ENCODE measurements at regions not wholly inside any gene's neighbourhood (a gene's known extent, or its start where the extent isn't known, plus 50 kb on each side); places are given as distances from the start of the nearest gene placed in this dataset.

GRCh38 chr6:160858886-160859285 lies 132.7 kb upstream of the MAP3K4 start:
- Histone ChIP-seq H3K27ac (ENCODE audit: low read length) (no peak overlapping the region), H3K27me3 (ENCODE audit: control insufficient read depth, insufficient read depth, low read length) (no peaks in the 10 kb centered on the region), H3K36me3 (ENCODE audit: control insufficient read depth, insufficient read depth, low read length) (no peaks in the 10 kb centered on the region), H3K4me3 (ENCODE audit: low read length) (no peak overlapping the region), H3K4me1 (ENCODE audit: control insufficient read depth, insufficient read depth, low read length) (no peaks in the 10 kb centered on the region), H3K9me3 (ENCODE audit: control insufficient read depth, insufficient read depth, low read length) (no peaks in the 10 kb centered on the region)
- no peak for ATAC-seq
- Mint-ChIP-seq H3K9me3 (peaks cover 0 to 4% of the 10 kb centered on the region in 2 donors), H3K36me3 (no peaks in the 10 kb centered on the region), H3K4me3 (no peak overlapping the region), H3K4me1 (no peaks in the 10 kb centered on the region), H3K27ac (no peak overlapping the region), H3K27me3 (ENCODE audit: low read depth in 2 of 2) (no peaks in the 10 kb centered on the region)
- DNase-seq: no peak
- no peak for TF ChIP-seq CTCF (IDR thresholded peaks at IDR 0.05)
- intact Hi-C loops (cut with micrococcal nuclease): no loop called here
- 79% methylated on average over 3 of the region's 3 CpGs for WGBS (ENCODE audit: insufficient coverage)

GRCh38 chr6:160859822-160860221 lies 131.7 kb upstream of the MAP3K4 start:
- no peaks in the 10 kb centered on the region for H3K36me3 Mint-ChIP-seq
- DNase-seq (no peak), ATAC-seq (no peak)
- H3K4me1 Mint-ChIP-seq: no peaks in the 10 kb centered on the region
- Histone ChIP-seq H3K36me3 (ENCODE audit: control insufficient read depth, insufficient read depth, low read length) (no peaks in the 10 kb centered on the region), H3K27ac (ENCODE audit: low read length) (no peak overlapping the region), H3K4me3 (ENCODE audit: low read length) (no peak overlapping the region), H3K9me3 (ENCODE audit: control insufficient read depth, insufficient read depth, low read length) (no peaks in the 10 kb centered on the region), H3K27me3 (ENCODE audit: control insufficient read depth, insufficient read depth, low read length) (no peaks in the 10 kb centered on the region), H3K4me1 (ENCODE audit: control insufficient read depth, insufficient read depth, low read length) (no peaks in the 10 kb centered on the region)
- no peak overlapping the region for H3K27ac Mint-ChIP-seq
- H3K9me3 Mint-ChIP-seq: peaks cover 0 to 4% of the 10 kb centered on the region in 2 donors
- WGBS (ENCODE audit: insufficient coverage): 77% methylated on average over 8 of the region's 9 CpGs
- intact Hi-C loops (cut with micrococcal nuclease): no loop called here
- H3K4me3 Mint-ChIP-seq: no peak overlapping the region
- H3K27me3 Mint-ChIP-seq (ENCODE audit: low read depth in 2 of 2): no peaks in the 10 kb centered on the region
- no peak for TF ChIP-seq CTCF (IDR thresholded peaks at IDR 0.05)

GRCh38 chr6:160861824-160862223 lies 129.7 kb upstream of the MAP3K4 start:
- 57% methylated on average over 4 of the region's 4 CpGs for WGBS (ENCODE audit: insufficient coverage)
- ATAC-seq (no peak), DNase-seq (no peak)
- Histone ChIP-seq H3K4me3 (ENCODE audit: low read length) (no peak overlapping the region), H3K27ac (ENCODE audit: low read length) (no peak overlapping the region), H3K36me3 (ENCODE audit: control insufficient read depth, insufficient read depth, low read length) (no peaks in the 10 kb centered on the region), H3K9me3 (ENCODE audit: control insufficient read depth, insufficient read depth, low read length) (no peaks in the 10 kb centered on the region), H3K27me3 (ENCODE audit: control insufficient read depth, insufficient read depth, low read length) (no peaks in the 10 kb centered on the region), H3K4me1 (ENCODE audit: control insufficient read depth, insufficient read depth, low read length) (no peaks in the 10 kb centered on the region)
- Mint-ChIP-seq H3K27ac (no peak overlapping the region), H3K9me3 (peaks cover 0 to 4% of the 10 kb centered on the region in 2 donors), H3K4me3 (no peak overlapping the region), H3K27me3 (ENCODE audit: low read depth in 2 of 2) (no peaks in the 10 kb centered on the region), H3K36me3 (no peaks in the 10 kb centered on the region), H3K4me1 (no peaks in the 10 kb centered on the region)
- intact Hi-C loops (cut with micrococcal nuclease): no loop called here
- no peak for TF ChIP-seq CTCF (IDR thresholded peaks at IDR 0.05)

GRCh38 chr6:160863782-160864181 lies 127.8 kb upstream of the MAP3K4 start:
- DNase-seq: no peak
- 94% methylated on average over 18 of the region's 18 CpGs for WGBS (ENCODE audit: insufficient coverage)
- peaks cover 0 to 4% of the 10 kb centered on the region in 2 donors for H3K9me3 Mint-ChIP-seq
- no peaks in the 10 kb centered on the region for H3K4me1 Mint-ChIP-seq
- Histone ChIP-seq H3K27ac (ENCODE audit: low read length) (no peak overlapping the region), H3K36me3 (ENCODE audit: control insufficient read depth, insufficient read depth, low read length) (no peaks in the 10 kb centered on the region), H3K4me1 (ENCODE audit: control insufficient read depth, insufficient read depth, low read length) (no peaks in the 10 kb centered on the region), H3K4me3 (ENCODE audit: low read length) (no peak overlapping the region), H3K27me3 (ENCODE audit: control insufficient read depth, insufficient read depth, low read length) (no peaks in the 10 kb centered on the region), H3K9me3 (ENCODE audit: control insufficient read depth, insufficient read depth, low read length) (no peaks in the 10 kb centered on the region)
- H3K27ac Mint-ChIP-seq: no peak overlapping the region
- intact Hi-C loops (cut with micrococcal nuclease): no loop called here
- no peak overlapping the region for H3K4me3 Mint-ChIP-seq
- no peak for TF ChIP-seq CTCF (IDR thresholded peaks at IDR 0.05)
- H3K36me3 Mint-ChIP-seq: no peaks in the 10 kb centered on the region
- no peaks in the 10 kb centered on the region for H3K27me3 Mint-ChIP-seq (ENCODE audit: low read depth in 2 of 2)
- no peak for ATAC-seq
